ACC112 (cell line): ENCODE measurements at regions not wholly inside any gene's neighbourhood (a gene's known extent, or its start where the extent isn't known, plus 50 kb on each side); places are given as distances from the start of the nearest gene placed in this dataset.

ENCODE experiments used
- H2AFZ ChIP-seq: fragments of 200-600 bp; sonication (generic); one replicate; pipeline ENCODE4 v1.6.0; 2017; ENCODE audit warnings: antibody characterized with exemption, low read length; ENCODE audit not compliant: unreplicated experiment
- H3K27ac ChIP-seq: fragments of 200-600 bp; sonication (generic); 2 replicates; pipeline ENCODE4 v1.5.1; 2014; ENCODE audit warnings: low read depth, mild to moderate bottlenecking, antibody characterized with exemption, low read length, moderate library complexity
- H3K27me3 ChIP-seq: fragments of 200-600 bp; sonication (generic); 2 replicates; pipeline ENCODE4 v1.6.1; 2014; ENCODE audit warnings: mild to moderate bottlenecking, antibody characterized with exemption, low read length, moderate library complexity, mixed read lengths; ENCODE audit not compliant: insufficient read depth
- H3K36me3 ChIP-seq: fragments of 200-600 bp; sonication (generic); 2 replicates; pipeline ENCODE4 v1.6.1; 2016; ENCODE audit warnings: mild to moderate bottlenecking, antibody characterized with exemption, low read length, moderate library complexity, mixed read lengths; ENCODE audit not compliant: insufficient read depth
- H3K4me1 ChIP-seq: fragments of 200-600 bp; sonication (generic); one replicate; pipeline ENCODE4 v1.6.1; 2016; ENCODE audit warnings: low read length, mixed read lengths; ENCODE audit not compliant: insufficient read depth, unreplicated experiment, control insufficient read depth
- H3K4me3 ChIP-seq: fragments of 200-600 bp; sonication (generic); 2 replicates; pipeline ENCODE4 v1.5.1; 2014; ENCODE audit warnings: mild to moderate bottlenecking, low read depth, low read length
- H3K79me2 ChIP-seq: fragments of 200-600 bp; sonication (generic); one replicate; pipeline ENCODE4 v1.6.0; 2016; ENCODE audit warnings: low read length; ENCODE audit not compliant: control insufficient read depth, unreplicated experiment, insufficient read depth

DNA sequence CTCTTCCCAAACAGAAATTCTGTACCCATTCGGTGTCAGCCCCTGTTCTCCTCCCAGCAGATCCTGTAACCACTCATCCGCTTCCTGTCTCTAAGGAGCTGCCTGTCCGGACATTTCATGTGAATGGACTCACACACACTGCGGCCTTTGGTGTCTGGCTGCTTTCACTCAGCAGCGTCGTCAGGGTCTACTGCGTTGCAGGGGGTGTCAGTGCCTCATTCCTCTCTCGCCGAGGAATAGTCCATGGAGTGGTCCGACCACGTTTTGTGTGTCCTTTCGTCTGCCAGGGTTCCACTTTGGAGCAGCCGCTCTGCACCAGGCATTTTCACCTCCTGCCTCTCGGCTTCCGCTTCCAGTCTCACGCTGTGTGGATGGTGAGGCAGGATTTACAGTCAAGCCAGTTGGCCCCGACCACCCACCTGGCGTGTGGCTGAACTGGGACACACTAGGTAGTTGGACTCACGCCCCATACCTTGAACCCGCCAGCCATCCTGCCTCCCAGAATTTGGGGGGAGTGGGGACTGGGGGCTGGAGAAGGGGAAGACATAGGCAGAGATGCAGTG is 188.2 kb upstream of the CIBAR2 start:
- no peaks in the 10 kb centered on the region for H3K27me3 ChIP-seq
- no peaks in the 10 kb centered on the region for H3K36me3 ChIP-seq
- H3K4me3 ChIP-seq = no peak overlapping the region
- peaks cover 4% of the 10 kb centered on the region for H3K4me1 ChIP-seq
- no peaks in the 10 kb centered on the region for H3K79me2 ChIP-seq
- H3K27ac ChIP-seq = no peak overlapping the region
- H2AFZ ChIP-seq = no peak overlapping the region

DNA sequence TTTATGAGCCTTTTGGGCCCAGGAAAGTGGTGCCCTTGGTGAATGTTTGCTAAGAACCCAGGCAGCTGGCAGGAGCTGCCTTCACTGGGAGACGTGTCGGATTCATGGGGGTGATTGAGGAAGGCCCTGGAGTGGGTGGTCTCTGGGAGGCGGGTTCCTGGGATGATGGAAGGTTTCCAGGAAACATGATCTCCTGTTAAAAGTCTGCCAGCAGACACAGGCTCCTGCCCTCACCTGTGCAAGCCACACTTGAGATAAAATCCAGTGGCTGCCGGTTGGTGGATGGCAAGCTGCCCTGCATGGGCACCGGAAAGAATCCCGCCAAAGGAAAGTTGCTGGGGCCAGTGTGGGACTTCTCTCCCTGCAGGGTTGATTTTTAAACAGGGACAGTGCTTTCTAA is 189.0 kb upstream of the CIBAR2 start:
- no peaks in the 10 kb centered on the region for H3K27me3 ChIP-seq
- H3K4me3 ChIP-seq = no peak overlapping the region
- no peak overlapping the region for H3K27ac ChIP-seq
- no peaks in the 10 kb centered on the region for H3K79me2 ChIP-seq
- no peak overlapping the region for H2AFZ ChIP-seq
- peaks cover 9% of the 10 kb centered on the region for H3K4me1 ChIP-seq
- H3K36me3 ChIP-seq = no peaks in the 10 kb centered on the region

DNA sequence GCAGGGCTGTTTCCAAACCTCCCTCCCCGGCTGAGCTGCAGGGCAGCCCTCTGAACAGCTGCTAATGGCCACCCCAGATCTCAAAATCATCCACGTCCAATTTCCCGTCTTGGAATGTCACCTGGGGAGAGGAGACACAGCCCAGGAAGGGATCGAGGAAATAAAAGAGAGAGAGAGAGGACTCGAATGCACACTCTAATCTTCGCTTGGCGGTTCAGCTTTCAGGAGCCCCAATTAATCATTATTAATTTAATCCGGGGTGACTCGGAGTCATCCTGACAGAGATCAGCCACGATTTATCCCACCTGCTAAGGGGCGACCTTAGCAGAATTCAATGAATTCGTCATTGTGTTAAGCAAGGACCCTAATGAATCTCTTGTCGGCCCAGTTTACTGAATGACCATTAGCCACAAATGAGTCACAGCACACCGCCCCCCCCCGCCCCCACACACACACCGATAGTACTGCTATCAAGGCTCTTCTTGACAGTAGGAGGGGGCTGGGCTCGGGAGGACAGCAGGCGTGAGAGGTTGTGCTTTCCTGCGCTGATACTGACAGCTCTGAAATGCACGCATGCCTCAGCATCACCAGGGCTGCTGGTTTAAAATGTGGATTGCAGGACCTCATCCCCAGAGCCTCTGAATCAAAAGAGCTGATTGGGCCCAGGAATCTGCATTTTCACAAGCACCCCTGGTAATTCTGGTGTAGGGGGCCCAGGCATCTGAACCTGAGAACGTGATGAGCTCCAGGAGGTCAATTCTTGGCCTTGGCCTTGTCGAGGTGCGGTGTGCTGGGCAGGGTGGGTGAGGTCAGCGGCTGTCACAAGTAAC is 190.0 kb upstream of the CIBAR2 start:
- Histone ChIP-seq H3K27me3 (no peaks in the 10 kb centered on the region), H3K4me3 (no peak overlapping the region), H3K79me2 (no peaks in the 10 kb centered on the region), H3K27ac (no peak overlapping the region), H2AFZ (no peak overlapping the region), H3K36me3 (no peaks in the 10 kb centered on the region), H3K4me1 (peaks cover 15% of the 10 kb centered on the region)

DNA sequence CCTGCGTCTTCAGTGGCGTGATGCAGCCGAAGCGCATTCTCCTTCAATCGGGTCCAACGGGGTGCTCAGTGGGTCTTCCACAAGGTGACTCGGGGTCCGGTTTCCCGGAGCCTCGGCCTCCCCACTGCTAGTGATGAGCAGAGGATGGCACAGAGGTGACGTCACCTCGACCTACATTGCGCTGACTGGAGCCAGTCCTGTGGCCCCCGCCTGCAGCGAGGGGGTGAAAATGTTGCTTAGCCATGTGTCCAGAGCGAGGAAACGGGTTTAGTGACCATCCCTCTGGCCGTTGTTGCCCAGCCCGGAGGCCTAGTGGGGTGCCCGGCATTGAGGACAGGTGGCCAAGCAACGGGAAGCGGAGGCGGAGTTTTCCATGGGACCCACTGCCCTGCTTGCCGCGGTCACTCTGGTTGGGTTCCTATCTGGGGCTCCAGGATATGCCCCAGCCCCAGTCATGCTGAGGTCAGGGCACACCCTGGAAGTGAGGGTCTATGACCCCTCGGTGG is 190.6 kb upstream of the CIBAR2 start:
- no peaks in the 10 kb centered on the region for H3K79me2 ChIP-seq
- H3K27ac ChIP-seq = no peak overlapping the region
- H3K36me3 ChIP-seq = no peaks in the 10 kb centered on the region
- no peak overlapping the region for H2AFZ ChIP-seq
- H3K27me3 ChIP-seq = no peaks in the 10 kb centered on the region
- H3K4me3 ChIP-seq = no peak overlapping the region
- peaks cover 15% of the 10 kb centered on the region for H3K4me1 ChIP-seq

DNA sequence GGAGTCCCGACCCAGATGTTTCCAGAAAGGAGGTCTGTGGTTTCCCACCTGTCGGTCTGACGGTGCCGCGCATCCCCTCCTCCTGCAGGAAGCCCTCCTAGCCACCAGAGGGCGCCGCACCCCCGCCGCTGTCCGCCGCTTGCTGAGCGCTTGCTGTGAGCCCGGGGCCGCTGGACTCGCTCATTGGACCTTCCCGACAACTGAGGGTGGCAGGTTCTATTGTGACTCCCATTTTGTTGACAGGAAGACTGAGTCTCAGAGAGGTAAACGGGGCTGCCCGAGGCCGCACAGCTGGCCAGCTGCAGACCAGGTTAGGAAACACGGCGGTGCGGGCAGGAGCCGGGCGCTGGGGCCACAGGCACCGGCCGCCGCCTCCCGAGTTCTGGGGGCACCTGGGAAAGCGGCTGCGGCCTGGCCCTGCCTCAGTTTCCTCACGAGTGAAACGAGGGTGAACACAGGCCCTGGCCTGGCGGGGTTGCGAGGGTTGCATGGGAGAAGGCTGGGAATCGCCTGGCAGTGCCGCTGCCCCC is 191.1 kb upstream of the CIBAR2 start:
- Histone ChIP-seq H3K27ac (no peak overlapping the region), H3K4me1 (peaks cover 15% of the 10 kb centered on the region), H3K4me3 (no peak overlapping the region), H3K27me3 (no peaks in the 10 kb centered on the region), H3K79me2 (no peaks in the 10 kb centered on the region), H3K36me3 (no peaks in the 10 kb centered on the region), H2AFZ (no peak overlapping the region)

DNA sequence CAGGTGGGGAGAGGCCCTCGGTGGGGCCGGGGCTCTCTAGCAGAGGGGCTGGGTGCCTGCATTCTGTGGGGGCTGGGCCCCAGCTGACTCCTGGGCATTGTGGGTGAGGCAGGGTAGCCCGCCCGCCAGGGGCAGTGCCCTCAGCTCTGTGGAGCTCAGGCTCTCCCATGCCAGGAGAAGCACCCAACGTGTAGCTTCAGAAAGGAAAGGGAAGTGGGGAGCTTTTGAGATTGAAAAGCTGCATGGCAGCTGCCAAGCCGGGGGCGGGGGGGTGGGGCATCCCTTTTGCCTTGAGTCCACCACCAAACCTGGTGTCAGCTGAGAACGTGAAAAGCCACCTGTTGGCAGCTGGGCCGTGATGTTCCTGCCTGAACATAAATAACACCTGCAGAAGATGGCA is 192.1 kb upstream of the CIBAR2 start:
- H3K27ac ChIP-seq = no peak overlapping the region
- no peaks in the 10 kb centered on the region for H3K79me2 ChIP-seq
- H3K4me1 ChIP-seq = peaks cover 15% of the 10 kb centered on the region
- H3K36me3 ChIP-seq = no peaks in the 10 kb centered on the region
- H2AFZ ChIP-seq = no peak overlapping the region
- H3K4me3 ChIP-seq = no peak overlapping the region
- no peaks in the 10 kb centered on the region for H3K27me3 ChIP-seq

DNA sequence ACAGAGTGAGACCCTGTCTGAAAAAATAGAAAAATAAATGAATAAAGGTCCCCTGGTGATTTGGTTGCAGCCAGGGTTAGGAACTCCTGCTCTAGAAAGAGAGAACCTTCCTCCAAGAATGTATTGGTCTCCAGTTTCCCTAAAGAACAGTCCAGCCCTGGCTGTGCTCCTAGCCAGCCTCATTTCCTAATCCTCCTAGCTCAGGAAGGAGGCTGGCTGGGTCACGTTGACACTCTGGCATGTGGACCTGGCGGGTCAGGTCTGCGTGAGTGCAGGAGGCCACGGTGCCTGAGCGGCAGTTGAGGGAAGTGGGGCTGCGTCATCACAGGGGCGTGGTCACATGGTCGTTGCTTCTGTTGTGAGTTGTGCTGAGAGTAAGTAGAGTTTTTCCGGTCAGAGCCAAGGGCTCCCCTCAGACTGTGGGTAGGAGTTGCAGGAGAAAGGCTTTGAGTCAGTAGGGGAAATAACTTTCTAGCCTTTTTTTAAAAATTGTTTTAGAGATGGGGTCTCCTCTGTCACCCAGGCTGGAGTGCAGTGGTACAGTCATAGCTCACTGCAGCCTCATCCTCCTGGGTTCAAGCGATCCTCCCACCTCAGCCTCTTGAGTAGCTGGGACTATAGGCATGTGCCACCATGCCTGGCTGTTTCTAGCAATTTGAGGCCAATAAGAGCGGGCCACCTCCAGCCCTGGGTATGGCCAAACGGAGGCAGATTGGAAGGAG is 194.0 kb upstream of the CIBAR2 start:
- no peaks in the 10 kb centered on the region for H3K79me2 ChIP-seq
- peaks cover 15% of the 10 kb centered on the region for H3K4me1 ChIP-seq
- H3K27me3 ChIP-seq = no peaks in the 10 kb centered on the region
- no peak overlapping the region for H2AFZ ChIP-seq
- no peaks in the 10 kb centered on the region for H3K36me3 ChIP-seq
- H3K27ac ChIP-seq = 0 out of 2 replicates have a peak overlapping the region, but pooled peaks have one; percentile 22
- H3K4me3 ChIP-seq = no peak overlapping the region

DNA sequence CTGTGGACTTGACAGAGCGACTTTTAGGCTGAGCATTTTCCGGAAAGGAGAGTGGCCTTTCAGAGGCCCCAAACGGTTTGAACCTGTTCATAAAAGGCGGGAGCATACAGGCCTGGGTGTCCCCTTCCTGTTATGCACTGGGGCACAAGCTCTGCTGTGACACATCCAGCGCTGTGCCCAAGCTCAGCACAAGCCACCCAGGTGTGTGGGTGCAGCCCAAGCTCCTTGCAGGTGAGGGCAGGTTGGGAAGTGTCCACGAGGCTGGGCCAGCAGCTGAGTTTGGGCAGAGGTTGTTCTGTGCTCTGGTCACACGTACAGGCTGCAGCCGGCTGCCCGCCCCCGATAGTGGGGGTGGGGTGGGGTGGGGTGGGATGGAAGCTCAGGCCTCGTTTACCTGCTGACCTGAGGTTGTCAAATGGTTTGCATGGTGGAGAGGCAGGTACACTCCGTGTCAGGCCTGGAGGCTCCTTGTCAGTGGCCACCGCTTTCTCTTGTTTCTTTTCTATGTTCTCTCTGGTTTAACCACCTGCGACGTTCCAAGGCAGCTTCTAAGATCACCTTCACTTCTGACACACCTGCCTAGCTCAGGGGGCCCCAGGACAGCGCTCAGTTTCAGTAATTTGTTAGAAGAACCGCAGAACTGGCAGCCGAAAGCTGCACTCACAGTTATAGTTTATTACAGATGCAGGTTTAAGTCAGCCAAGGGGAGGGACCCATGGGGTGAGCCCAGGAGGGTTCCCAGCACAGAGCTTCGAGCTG is 194.7 kb upstream of the CIBAR2 start:
- H3K79me2 ChIP-seq = no peaks in the 10 kb centered on the region
- 0 out of 2 replicates have a peak overlapping the region, but pooled peaks have one; percentile 22 for H3K27ac ChIP-seq
- peaks cover 15% of the 10 kb centered on the region for H3K4me1 ChIP-seq
- no peak overlapping the region for H3K4me3 ChIP-seq
- no peaks in the 10 kb centered on the region for H3K27me3 ChIP-seq
- H3K36me3 ChIP-seq = no peaks in the 10 kb centered on the region
- no peak overlapping the region for H2AFZ ChIP-seq

DNA sequence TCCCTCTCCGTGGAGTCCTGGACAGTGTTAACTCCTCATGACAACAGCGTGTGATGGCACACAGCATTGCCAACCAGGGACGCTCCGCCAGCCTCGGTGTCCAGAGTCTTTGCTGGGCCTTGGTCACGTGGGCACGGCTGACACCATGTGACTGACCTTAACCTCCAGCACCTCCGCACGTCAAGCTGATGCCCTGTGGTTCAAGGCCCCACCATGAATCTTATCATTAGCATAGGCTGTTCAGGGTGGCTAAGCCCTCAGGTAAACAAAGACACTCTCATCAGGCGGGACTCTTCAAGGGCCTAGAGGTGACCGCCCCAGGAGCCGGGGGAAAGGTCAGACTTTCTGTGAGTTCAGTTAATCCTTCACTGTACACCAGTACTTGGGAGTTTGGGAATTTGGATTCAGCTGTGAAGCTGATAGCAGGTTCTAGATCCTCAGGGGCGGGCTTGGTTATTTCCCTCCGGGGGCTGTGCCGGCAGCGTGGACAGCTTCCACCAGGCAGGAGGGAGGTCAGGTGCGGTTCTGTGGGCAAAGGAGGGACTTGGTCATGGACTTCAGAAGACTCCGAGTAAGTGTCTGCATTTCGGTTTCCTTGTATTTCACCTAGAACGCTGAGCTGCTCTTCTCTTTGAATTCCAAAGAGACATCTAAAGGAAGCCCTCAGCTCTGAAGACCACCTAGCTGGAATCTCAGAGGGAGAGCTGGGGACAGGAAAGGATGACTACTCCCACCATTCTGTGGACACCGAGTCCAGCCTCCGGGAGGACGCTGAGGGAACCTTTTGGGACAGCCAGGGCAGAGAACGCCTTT is 195.5 kb upstream of the CIBAR2 start:
- H3K79me2 ChIP-seq = no peaks in the 10 kb centered on the region
- no peaks in the 10 kb centered on the region for H3K36me3 ChIP-seq
- H3K4me3 ChIP-seq = no peak overlapping the region
- no peak overlapping the region for H3K27ac ChIP-seq
- H3K27me3 ChIP-seq = no peaks in the 10 kb centered on the region
- peaks cover 12% of the 10 kb centered on the region for H3K4me1 ChIP-seq
- H2AFZ ChIP-seq = no peak overlapping the region
